ENCODE measurements at regions not wholly inside any gene's neighbourhood (a gene's known extent, or its start where the extent isn't known, plus 50 kb on each side); places are given as distances from the start of the nearest gene placed in this dataset.

- TF ChIP-seq ATF2 (IDR thresholded peaks at IDR 0.05; ENCODE audit: low read length) (no peak), CTCF (IDR thresholded peaks at IDR 0.05; ENCODE audit: control extremely low read depth in 1 of 3, insufficient read depth in 1 of 3, low read depth in 1 of 3, low read length in 3 of 3) (no peak), POLR2A (IDR thresholded peaks at IDR 0.05; ENCODE audit: control extremely low read depth in 1 of 2, low read depth in 2 of 2, low read length in 2 of 2) (no peak), CBX8 (IDR thresholded peaks at IDR 0.05; ENCODE audit: borderline replicate concordance, low read depth, low read length) (no peak), SIN3A (conservative IDR thresholded peaks at IDR 0.05 in 1 of 2, IDR thresholded peaks at IDR 0.05 in 1 of 2; ENCODE audit: low read depth in 1 of 2, low read length in 2 of 2) (no peak), CHD2 (IDR thresholded peaks at IDR 0.05; ENCODE audit: low read length) (no peak), NRF1 (IDR thresholded peaks at IDR 0.05; ENCODE audit: low read depth, low read length) (no peak), EZH2 (IDR thresholded peaks at IDR 0.05; ENCODE audit: low read depth, low read length, severe bottlenecking) (no peak), YY1 (IDR thresholded peaks at IDR 0.05; ENCODE audit: low read depth, low read length) (no peak)
Observed at GRCh38 chr14:94880106-94880505, 110.2 kb upstream of the GSC start.

All from H1 (cell line).